EH (cell line): ENCODE measurements at regions not wholly inside any gene's neighbourhood (a gene's known extent, or its start where the extent isn't known, plus 50 kb on each side); places are given as distances from the start of the nearest gene placed in this dataset.

ENCODE experiments used
- DNase-seq: peaks from one replicate; pipeline ENCODE4 v3.0.0-alpha.2; 2015; ENCODE audit warnings: low read depth

- no peak for DNase-seq
Measured at GRCh38 chr11:91756829-91757480, 467.7 kb upstream of the FAT3 start.

DNA sequence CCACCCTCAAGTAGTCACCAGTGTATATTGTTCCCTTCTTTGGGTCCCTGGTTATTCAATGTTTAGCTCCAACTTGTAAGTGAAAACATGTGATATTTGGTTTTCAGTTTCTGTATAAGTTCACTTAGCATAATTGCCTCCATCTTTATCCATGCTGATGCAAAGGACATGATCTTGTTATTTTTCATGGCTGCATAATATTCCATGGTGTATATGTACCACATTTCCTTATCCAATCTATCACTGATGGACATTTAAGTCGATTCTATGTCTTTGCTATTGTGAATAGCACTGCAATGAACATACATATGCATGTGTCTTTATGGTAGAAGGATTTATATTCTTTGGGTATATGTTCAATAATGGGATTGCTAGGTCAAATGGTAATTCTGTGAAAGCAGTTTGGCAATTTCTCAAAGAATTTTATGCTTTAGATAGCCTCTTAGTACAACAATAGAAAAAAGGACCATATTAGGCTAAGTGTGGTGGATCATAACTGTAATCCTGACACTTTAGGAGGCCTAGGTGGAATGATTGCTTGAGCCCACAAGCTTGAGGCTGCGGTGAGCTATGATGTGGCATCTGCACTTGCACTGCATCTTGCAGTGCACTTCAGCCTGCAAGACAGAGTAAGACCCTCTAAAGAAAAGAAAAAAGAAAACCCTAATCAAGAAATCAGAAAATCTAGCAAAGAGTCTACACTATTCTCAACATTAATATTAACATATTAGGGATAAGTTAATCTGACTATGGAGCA, 468.5 kb upstream of the FAT3 start:
- no peak for DNase-seq

DNA sequence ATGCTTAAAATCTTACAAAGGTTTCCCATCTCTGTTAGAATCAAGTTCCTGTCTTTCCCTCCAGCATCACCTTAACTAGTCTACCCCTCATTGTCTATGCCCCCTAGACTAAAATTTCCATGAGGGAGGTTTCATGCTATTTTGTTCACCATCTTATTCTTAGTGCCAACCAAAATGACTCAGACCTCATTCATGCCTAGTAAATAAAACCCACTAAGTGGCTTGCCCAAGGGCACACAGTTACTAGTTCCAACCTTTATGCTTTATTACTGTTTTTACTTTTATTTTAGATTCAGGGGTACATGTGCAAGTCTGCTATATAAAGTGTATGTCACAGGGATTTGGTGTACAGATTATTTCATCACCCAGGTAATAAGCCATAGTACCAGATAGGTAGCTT, 469.1 kb upstream of the FAT3 start:
- no peak for DNase-seq

DNA sequence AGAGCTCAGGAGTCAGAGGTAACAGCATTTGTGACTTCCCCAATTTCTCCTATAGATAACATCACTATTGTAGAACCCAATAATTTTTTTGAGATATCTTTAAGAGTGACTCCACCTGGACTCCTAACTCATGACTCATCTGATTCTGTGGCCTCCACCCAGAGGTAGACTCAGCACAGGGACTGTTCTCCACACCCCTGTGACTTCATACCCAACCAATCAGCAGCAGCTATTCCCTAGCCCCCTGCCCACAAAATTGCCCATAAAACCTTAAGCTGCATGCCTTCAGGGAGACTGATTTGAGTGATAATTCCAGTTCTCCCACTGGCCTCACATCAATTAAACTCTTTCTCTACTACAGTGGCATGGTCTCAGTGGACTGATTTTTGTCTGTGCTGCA, 475.4 kb upstream of the FAT3 start:
- no peak for DNase-seq

- no peak for DNase-seq
Measured at GRCh38 chr11:91742155-91742554, 482.5 kb upstream of the FAT3 start.

GRCh38 chr11:91731051-91731450, 493.6 kb upstream of the FAT3 start:
- no peak for DNase-seq

DNA sequence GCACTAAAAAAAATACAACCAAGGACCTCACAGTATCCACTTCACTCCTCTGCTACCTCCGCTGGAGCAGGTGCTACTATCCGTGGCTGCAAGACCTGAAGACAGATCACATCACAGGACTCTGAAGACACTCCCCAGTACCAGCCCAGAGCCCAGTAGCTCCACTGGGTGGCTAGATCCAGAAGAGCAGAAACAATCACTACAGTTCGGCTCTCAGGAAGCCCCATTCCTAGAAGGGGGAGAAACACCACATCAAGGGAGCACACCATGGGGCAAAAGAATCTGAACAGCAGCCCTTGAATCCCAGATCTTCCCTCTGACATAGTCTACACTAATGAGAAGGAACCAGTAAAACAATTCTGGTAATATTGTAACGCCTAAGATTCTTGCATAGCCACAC, 494.0 kb upstream of the FAT3 start:
- no peak for DNase-seq

DNA sequence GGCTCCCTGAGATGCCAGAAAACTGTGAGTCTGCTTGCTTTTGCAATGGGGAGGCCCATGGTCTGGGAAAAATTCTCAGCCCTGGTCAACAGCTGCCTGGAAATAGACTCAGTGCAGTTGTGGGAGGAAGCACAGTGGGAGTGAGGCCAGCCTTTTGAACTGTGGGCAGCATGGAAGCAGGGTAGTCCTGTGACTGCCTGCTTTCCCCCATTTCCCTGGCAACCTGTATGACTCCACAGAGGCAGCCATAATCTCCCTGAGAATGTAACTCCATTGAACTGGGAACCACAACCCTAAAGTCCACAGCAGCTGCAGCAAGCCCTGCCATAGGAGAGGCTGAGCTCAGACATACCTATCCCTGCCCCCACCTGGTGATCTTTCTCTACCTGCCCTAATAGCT, 494.6 kb upstream of the FAT3 start:
- DNase-seq = no peak

DNA sequence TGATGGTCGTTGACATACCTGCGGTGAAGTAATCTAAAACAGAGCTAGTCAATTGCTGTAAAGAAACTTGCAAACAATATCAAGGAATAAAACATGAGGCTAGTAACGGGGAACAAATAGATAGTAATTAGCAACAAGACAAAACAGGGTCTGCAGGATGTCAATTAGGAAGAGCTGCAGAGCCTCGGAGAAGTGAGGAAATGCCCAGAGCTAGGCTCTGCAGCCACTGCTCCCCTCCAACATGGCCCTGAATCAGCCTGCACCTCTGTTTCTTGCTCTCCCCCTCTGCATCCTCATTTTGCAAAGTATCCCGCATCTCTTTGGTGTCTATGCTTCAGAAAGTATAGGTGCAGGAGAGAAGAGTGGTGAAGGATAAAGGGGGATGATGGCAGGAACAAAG, 507.4 kb upstream of the FAT3 start:
- DNase-seq = no peak

- no peak for DNase-seq
Measured at GRCh38 chr11:91707652-91708482, 516.8 kb upstream of the FAT3 start.

GRCh38 chr11:91703042-91703441, 521.6 kb upstream of the FAT3 start:
- no peak for DNase-seq

DNA sequence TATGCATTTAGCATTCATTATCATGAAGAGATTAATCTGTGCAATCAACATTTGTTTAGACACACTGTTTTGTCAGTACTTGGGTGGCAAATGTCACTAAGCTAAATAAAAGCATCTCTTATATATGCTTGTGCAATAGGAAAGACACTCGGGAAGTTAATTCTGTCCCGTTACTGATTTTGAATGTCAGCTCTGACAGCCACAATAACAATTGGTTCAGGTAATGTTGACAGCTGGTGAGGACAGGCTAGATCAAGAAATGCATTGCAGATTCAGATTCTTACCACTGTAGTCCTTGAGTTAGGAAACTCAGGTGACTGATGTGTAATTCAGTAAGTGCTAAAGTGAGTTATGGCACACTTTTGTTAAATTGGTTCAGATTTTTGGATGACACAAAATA, 523.8 kb upstream of the FAT3 start:
- no peak for DNase-seq

- DNase-seq = no peak
Measured at GRCh38 chr11:91698845-91699244, 525.8 kb upstream of the FAT3 start.

DNA sequence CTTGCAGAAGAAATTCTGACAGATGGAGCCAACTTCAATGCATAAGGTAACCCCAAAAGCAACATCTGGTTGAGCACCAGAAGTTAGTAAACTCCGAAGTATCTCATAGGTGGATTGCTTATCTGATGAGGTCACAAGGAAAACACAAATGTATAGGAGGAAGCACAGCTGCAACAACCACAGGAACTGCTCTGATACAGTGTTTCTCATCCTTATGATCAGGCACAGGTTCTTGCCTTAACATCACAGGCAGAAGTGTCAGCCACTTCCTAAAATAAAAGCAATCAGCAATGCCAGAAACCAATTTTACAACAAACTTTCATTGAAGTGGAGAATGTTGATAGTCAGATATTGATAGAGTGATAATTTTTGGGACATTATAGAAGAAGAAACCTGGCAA, 530.3 kb upstream of the FAT3 start:
- no peak for DNase-seq

- no peak for DNase-seq
Measured at GRCh38 chr11:91691872-91692271, 532.7 kb upstream of the FAT3 start.

- DNase-seq = no peak
Measured at GRCh38 chr11:91688672-91689071, 535.9 kb upstream of the FAT3 start.

DNA sequence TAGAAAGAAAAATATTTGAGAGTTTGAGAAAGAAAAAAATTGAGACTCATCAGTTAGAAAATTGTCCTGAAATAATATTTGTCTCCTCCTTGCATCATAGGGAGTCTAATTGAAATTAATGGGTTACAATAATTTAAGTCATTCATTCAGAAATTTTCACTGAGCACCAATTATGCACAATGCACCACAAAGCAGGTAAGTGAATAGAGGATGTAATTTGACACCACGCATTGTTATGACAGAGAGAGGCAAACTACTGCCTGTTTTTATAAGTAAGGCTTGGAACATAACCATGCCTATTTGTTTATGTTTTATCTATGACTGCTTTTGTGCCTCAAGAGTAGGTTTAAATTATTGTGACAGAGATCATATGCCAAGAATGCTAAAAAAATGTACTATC, 537.9 kb upstream of the FAT3 start:
- no peak for DNase-seq

DNA sequence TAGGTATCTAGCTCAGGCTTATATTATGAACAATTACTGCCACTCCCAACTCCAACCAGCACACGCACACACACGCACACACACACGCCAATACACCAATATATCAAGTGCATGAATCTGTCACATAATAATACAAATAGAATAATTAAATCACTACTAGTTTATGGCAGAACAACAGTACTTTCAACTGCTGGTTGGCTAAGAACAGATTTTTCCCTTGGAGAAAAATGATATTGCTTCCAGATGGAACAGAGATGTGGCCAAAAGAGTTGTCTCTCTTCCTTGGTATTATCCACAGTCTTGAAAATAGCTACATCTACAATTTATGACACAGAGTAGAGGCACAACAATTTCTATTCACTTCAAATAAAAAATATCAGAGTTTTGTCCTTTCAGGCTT, 538.3 kb upstream of the FAT3 start:
- DNase-seq = no peak

GRCh38 chr11:91673705-91674104, 550.9 kb upstream of the FAT3 start:
- no peak for DNase-seq

DNA sequence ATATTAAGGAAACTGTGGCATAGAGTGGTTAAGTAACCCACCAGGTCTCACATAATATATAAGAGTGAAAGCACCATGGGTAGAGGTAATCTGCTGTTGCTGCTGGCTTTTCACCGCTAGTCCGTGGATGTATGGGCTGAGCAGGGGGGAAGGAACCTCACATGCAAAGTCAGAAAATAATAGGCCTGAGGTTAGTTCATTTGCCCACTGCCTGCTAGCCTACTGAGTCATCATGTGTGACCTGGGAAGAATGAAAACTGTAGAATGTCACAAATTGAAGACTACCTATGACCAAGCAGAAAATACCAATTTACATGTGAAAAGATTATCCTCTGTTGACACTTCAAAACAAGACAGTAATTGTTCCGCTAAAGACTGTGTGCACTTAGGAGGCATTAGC, 560.1 kb upstream of the FAT3 start:
- DNase-seq = no peak

GRCh38 chr11:91660036-91660435, 564.6 kb upstream of the FAT3 start:
- DNase-seq = no peak

- no peak for DNase-seq
Measured at GRCh38 chr11:91654686-91655085, 569.9 kb upstream of the FAT3 start.

DNA sequence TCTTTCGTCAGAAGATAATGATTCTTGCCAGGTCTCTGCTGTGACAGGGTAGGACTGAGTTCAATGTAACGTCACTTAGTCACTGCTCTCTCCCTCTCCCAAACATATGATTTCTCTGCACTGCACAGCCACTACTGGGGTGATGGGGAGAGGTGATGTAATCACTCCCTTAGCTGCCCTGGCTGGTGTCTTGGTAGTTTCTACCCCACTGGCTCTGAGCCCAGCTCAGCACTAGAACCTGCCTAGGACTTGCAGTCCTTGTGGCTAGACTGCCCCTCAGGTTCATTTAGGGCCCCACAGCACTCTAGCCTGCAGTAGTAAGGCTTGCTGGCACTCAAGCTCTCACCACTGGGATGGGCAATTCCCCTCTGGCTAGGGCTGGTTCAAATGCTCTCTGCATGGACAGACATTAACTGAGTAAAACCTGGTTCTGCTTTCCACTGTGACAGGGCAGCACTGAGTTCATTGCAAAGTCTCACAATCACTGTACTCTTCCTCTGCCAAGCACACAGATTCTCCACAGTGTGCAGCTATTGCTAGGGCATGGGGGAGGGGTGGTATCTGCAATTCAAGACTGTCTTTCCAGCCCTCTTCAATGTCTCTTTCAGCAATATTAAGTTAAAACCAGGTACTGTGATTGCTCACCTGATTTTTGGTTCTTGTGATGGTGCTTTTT, 571.4 kb upstream of the FAT3 start:
- DNase-seq = no peak
